HEK293T (cell line): ENCODE measurements at regions not wholly inside any gene's neighbourhood (a gene's known extent, or its start where the extent isn't known, plus 50 kb on each side); places are given as distances from the start of the nearest gene placed in this dataset.

Experiments used
- BHLHE40 ChIP-seq: fragments of 450-650 bp; IDR thresholded peaks from 2 replicates; pipeline ENCODE4 v1.6.1; 2016; ENCODE audit warnings: mild to moderate bottlenecking, moderate library complexity, borderline replicate concordance
- ELF4 ChIP-seq: fragments of 450-650 bp; IDR thresholded peaks from 2 replicates; pipeline ENCODE4 v1.6.1; 2017; ENCODE audit warnings: antibody characterized with exemption
- FOXA1 ChIP-seq: fragments of 450-650 bp; IDR thresholded peaks from 2 replicates; pipeline ENCODE4 v1.6.1; 2016; ENCODE audit warnings: mild to moderate bottlenecking
- FOXK2 ChIP-seq: fragments of 450-650 bp; IDR thresholded peaks from 2 replicates; pipeline ENCODE4 v1.6.1; 2016; ENCODE audit warnings: mild to moderate bottlenecking
- FOXM1 ChIP-seq: fragments of 450-650 bp; IDR thresholded peaks from 2 replicates; pipeline ENCODE4 v1.6.1; 2017; ENCODE audit warnings: mild to moderate bottlenecking, borderline replicate concordance
- HDGF ChIP-seq: fragments of 450-650 bp; IDR thresholded peaks from 2 replicates; pipeline ENCODE4 v1.6.1; 2017; ENCODE audit warnings: antibody characterized with exemption, borderline replicate concordance
- L3MBTL2 ChIP-seq: fragments of 450-650 bp; conservative IDR thresholded peaks from 2 replicates; pipeline ENCODE4 v1.6.1; 2016; ENCODE audit warnings: mild to moderate bottlenecking
- LEF1 ChIP-seq: fragments of 450-650 bp; IDR thresholded peaks from 2 replicates; pipeline ENCODE4 v1.6.1; 2017; ENCODE audit warnings: mild to moderate bottlenecking, borderline replicate concordance
- NFRKB ChIP-seq: fragments of 450-650 bp; IDR thresholded peaks from 2 replicates; pipeline ENCODE4 v1.6.1; 2016; ENCODE audit warnings: mild to moderate bottlenecking, moderate library complexity
- PKNOX1 ChIP-seq: fragments of 450-650 bp; IDR thresholded peaks from 2 replicates; pipeline ENCODE4 v1.6.1; 2016
- SP1 ChIP-seq: fragments of 450-650 bp; IDR thresholded peaks from 2 replicates; pipeline ENCODE4 v1.6.1; 2017
- SUZ12 ChIP-seq: fragments of 450-650 bp; IDR thresholded peaks from 2 replicates; pipeline ENCODE4 v1.6.1; 2016; ENCODE audit warnings: mild to moderate bottlenecking
- ZNF384 ChIP-seq: fragments of 450-650 bp; IDR thresholded peaks from 2 replicates; pipeline ENCODE4 v1.6.1; 2016

- TF ChIP-seq SP1 (no peak), NFRKB (no peak), FOXM1 (no peak), PKNOX1 (no peak), BHLHE40 (no peak), SUZ12 (no peak), LEF1 (no peak), FOXK2 (no peak), ZNF384 (no peak), FOXA1 (no peak), ELF4 (no peak), HDGF (no peak), L3MBTL2 (no peak)
These were observed 754.5 kb downstream of the TMEM121 start for GRCh38 chr14:106280876-106281275.
